GM21737 (cell line): ENCODE measurements at regions not wholly inside any gene's neighbourhood (a gene's known extent, or its start where the extent isn't known, plus 50 kb on each side); places are given as distances from the start of the nearest gene placed in this dataset.

ENCODE experiments used
- ATAC-seq: cut with Tn5 transposase; IDR thresholded peaks from one replicate; pipeline ENCODE4 v1.9.1; 2021; ENCODE audit warnings: mild to moderate bottlenecking, moderate library complexity; ENCODE audit not compliant: unreplicated experiment

DNA sequence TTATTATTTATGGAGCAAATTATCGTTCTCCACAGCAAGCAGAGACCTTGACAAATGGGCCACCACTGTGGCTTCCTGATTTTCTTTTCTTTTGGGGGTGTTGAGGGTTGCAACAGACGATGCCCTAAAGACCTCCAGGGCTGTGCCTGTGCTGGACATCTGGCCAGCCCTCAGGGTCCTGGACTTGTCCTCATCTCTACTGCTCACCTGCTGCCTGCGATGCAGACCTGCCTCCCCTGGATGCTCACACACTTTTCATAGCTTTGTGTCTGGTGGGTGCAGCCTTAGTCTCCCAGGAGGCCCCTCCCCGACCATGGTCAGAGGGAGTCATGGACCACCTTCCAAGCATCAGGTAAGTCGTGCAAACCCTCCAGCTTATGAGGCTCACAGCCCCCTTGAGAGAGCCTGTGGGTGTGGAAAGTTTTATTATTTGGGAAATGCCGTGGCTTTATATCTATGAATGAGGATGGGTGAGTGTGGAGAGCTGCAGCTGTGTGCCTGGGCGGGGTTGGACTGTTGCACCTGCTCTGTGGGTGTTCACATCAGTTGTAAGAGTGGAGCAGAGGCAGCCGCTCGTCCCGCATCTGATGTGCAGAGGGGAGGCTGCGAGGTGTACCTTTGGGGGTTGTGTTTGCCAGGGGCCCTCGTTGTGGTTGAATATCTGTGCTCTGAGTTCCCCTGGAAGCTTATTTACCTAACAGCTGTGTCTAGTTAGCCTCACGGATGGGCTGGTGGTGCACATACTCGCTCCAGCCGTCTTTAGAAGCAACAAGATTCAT, 126.3 kb upstream of the IRX4 start:
- no peak for ATAC-seq

DNA sequence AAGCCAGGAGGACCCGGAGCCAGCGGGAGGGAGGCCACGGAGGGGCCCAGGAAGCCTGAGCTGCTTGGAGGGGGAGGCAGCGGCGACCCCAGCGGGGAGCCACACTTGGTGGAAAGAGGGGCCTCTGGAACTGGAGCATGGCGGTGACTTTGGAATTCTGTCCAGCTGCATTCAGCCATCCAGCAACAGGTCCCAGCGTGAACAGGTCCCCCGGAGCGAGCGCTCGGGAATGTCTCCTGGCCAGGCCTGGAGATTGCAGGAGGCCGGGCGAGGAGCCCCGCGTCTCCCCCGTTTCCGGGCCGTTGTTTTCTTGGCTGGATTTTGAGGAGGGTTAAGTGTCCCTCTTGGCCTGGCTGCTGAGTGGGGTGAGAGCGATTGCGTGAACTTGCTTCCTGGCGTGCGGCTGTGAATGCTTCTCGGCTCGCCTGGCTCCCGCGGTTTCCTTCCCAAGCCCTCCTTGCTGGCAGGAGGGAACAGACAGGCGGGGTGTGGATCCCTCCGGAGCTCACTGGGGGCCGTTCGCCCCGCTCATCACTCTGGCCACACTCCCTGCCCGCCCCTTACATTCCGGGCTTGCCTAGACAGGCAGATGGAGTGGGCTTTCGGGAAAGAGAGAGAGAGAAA, 125.3 kb upstream of the IRX4 start:
- ATAC-seq = no peak

DNA sequence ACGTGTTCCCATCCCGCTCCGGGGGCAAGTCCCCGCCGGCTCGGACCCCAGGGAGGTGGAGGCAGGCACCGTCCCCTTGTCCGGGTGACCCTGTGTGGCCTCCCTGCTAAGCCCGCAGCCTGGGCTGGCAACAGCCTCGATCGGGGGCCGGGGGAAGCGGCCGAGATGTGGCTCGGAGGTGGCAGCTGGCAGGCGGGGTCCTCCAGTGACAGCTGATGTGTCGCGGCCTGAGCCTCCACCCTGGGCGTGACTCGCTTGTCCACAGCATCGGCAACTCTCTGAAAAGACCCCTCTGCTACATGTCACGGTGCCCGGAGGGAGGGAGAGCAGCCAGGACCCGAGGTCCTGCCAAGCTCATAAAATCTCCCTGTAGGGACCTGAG, 124.8 kb upstream of the IRX4 start:
- no peak for ATAC-seq

DNA sequence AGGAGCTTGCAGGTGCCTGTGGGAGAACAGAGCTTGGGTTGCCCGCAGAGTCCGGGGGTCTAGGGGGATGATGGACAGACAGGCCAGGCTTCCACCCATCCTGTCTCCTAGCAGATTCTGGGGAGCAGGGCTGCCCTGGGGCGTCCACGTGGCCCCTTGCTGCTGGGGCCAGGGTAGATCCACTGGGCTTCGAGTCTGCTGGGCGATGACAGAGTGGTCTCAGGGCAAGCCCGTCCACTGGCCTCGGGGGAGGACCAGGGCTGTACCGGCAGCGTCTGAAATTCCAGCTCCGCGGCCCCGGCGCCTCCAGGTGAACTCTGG, 124.2 kb upstream of the IRX4 start:
- no peak for ATAC-seq

DNA sequence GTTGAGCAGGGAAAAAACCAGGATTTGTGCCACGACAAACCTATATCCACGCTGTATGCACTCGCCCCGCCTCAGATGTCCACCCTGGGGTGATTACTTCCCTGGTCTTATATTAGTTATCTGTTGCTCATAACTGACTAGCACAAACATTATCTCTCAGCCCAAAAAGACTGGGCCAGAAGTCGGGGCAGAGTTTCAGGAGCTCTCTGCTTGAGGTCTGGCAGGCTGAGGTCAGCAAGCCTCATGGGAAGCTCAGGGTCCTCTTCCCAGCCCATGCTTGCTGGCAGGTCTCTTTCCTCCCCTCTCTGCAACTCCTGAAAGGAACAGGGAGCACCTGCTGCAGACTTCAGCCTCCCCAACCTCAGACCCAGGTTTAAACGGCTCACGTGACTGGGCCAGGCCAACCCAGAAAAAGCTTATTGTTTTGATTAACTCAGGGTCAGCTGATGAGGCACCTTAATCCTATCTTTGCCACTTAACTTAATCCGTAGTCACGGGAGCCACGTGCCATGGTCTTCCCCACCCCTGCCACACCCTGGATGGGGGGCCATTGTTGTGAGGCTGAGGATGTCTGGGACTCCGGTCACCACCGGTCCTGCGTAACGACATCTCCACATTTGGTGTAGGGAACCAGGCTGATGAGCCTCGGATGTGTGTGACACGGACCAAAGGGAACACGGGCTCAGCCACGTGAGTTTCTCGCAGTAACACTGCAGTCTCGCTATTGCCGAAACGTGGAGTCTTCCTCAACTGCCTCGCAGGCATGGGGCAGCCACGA, 123.7 kb upstream of the IRX4 start:
- no peak for ATAC-seq

DNA sequence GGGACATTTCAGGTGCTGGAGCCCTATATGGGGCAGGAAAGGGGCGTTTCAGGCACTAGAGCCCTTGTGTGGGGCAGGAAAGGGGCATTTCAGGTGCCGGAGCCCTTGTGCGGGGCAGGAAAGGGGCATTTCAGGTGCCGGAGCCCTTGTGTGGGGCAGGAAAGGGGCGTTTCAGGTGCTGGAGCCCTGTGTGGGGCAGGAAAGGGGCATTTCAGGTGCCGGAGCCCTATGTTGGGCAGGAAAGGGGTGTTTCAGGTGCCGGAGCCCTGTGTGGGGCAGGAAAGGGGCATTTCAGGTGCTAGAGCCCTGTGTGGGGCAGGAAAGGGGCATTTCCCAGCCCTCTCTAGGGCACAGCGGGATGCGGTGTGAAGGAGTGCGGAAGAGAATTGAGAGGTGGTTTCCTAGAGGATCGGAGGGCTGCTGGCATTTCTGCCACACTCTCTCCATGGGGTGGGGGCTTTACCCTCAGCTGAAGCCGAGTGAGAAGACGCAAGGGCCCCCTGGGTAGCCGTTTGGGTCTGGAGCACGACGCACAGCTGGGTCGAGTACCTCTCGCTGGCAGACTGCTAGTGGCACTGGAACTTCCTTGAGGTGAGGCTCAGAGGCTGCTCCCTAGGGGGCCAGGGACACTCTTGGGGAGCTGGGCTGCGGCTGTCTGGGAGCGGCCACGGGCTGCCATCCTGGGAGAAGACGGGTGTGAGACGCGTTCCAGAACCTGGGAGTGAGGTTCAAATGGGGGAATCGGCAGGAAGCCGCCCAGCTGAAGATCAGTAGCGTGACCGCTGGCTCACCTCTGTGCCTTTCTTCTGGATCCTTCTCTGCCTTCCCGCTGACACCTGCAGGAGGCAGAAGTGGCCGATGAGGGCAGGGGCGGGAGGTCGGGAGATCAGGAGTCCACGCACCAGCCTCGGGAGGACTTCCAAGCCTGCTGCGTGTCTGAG, 122.6 kb upstream of the IRX4 start:
- ATAC-seq = no peak

DNA sequence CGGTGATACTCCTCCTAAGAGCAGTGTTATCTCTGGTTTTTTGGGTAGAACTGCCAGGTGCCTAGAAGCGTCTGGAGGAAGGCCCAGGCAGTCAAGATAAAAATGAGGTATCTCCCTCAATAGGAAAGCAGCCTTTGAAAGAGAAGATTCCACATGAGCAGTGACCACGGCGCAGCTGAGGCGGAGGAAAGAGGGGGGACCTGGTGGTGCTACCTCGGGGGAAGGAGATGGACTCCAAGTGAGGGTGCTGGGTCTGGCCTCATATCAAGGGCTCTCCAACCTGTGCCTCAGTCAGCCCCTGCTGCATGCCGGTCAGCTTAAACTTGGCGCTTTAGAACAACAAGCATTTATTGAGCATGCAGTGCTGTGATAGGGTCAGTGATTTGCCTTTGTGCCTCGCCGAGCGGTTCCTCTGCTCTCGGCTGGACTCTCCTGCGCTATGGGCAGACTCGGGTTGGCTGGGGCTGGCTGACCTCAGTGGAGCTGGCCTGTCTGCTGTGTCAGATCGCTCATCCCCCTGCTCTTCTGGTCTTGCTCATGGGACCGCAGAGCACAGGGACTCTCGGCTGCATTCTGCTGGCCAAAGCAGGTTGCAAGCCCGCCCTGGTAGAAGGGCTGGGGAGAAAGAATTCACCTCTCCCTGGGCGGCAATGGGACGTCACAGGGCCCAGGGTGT, 121.1 kb upstream of the IRX4 start:
- no peak for ATAC-seq

DNA sequence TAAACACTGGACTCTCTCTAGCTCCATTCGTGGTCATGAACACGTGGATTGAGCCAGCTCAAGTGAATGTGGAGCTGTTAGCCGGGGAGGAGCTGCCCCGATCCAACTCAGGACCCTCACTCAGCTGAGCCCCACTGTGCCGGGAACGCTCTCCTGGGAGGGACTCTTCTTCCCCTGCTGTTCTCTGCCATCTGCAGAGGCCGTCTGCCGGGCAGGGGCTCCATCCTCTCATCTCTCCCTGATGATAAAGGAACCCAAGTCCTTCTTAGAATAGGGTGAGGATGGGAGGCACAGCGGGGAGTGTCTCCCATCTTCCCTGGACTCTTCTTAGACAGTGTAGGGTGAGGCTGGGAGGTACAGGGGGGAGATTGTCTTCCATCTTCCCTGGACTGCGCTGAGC, 120.5 kb upstream of the IRX4 start:
- ATAC-seq = no peak

DNA sequence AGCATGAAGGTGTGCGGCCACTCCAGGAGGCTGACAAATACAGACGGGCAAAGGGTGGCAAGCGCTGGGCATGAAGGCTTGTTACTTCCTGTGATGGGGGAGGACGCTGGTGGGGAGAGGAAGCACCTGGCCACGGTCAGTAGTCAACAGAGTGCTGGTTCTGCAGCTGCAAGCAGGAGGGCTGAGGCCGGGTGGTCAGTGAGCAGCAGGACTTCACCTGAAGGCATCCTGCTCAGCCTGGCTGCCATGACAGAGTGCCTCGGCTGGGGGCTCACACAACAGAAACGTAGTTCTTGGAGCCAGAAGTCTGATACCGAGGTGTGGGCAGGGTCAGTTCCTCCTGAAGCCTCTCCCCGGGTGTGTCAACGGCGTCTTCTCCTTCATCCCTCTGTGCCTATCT, 118.6 kb upstream of the IRX4 start:
- no peak for ATAC-seq

DNA sequence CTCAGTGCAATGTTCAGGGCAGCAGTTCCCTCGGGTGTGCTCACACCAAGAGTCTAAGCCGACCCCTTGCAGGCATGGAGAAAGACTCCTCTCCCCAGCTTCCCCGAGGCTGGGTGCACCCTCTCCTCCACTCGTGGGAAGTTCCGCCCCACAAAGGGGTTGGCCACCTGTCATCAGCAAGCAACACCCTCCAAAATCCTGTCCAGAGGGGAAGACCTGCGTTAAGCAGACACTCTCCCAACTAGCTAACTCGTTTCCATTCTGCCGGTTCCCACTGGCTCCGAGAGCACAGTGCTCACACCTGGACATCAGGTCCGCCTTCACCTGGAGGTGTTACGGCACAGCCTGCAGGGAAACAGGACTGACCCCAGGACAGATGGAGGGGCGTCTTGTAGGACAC, 117.9 kb upstream of the IRX4 start:
- ATAC-seq = no peak

DNA sequence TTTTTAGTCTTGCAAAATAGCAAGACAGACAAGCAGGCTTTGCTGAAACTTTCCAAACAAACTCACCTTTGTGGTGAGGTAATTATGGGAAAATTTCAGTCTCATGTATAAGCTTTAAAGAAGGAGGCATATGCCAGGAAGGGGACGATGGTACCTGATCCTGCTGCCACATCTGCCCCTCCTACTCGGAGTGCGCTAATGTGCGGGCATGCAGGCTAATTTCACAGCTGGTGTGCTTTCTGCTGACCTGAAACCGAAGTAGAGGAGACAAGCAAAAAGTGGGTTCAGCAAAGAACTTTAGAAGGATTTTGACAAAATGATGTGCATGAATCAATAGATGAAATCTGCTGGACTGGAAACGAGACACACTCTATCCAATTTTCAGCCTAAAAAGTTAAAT, 117.1 kb upstream of the IRX4 start:
- no peak for ATAC-seq

DNA sequence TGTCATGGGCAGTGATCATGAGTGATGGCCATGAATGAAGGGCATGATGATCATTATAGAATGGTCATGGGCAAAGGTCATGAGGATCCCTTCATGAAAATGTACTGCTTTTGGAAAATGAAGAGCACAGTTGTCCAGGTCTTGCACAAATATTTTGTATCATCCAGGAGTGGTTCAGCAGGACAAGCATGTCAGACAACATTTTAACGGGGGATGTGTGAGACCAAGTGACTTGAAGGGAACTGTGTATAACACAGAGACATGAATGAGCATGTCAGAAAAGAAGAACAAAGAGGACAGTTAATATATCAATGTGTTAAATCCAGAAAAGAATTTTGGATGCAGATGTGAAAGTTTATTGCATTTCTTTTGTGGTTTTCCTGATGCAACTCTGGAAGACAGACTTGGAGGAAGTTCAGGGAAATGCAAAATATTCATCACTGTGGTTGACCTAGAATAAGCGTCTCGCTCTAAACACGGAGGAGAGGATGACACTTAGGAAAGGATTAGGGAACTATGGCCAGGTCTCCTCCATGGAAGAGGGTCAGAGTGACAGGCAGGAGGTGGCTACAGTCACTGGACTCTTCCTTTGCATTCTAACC, 116.1 kb upstream of the IRX4 start:
- ATAC-seq = no peak

DNA sequence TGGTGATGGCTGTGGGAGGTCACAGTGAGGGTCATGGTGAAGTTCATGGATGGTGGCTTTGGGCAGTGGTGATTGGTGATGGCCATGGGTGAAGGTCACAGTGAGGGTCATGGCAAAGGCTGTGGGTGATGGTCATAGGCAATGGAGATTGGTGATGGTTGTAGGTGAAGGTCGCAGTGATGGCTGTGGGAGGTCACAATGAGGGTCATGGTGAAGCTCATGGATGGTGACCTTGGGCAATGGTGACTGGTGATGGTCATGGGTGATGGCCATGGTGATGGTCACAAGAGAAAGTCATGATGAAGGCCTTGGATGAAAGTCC, 115.6 kb upstream of the IRX4 start:
- no peak for ATAC-seq

DNA sequence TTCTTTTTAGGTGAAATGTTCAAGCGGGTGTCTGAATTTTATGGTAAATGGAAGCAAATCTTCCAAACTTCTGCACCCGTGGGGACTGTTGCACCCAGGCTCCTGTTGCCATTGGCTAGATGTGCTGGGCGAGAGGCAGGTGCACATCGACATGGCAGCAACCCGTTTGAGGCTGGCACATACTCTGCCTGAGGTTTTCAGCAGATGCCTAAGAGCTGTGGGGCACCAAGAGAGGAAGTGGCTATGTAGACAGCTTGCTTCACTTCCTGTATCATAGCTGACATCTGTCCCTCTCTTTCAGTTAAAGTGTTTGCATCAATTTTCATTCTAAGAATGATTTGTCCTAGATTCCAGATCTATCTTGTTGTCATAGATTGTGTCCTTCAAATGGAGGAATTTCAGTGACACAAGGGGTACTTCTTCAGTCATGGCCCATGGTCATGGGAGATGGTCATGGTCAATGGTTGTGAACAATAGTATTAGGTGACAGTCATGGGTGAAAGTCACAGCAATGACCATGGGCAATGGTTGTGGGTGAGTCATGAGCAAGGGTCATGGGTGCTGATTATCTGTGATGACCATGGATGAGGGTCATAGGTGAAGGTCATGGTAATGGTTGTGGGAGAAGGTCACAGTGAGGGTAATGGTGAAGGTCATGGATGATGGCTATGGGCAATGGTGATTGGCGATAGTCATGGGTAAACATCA, 115.1 kb upstream of the IRX4 start:
- no peak for ATAC-seq

DNA sequence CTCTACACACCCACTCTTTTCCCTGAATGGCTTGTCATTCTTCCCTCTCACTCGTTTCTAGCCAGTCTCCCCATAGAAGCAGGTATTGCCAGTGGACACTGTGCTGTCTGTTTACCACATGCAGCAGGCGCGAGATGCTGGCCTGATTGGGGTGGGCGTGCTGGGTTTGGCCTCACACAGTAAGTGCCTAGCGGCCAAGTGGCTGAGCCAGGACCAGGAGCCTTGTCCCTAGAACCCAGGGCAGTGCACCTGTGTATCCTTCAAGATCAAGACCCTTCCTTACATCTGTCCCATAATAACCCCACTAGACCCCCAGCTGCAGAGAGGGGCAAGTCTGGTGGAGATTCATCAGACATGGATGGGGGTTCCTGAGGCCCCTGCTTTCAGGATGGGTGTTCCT, 112.8 kb upstream of the IRX4 start:
- no peak for ATAC-seq

DNA sequence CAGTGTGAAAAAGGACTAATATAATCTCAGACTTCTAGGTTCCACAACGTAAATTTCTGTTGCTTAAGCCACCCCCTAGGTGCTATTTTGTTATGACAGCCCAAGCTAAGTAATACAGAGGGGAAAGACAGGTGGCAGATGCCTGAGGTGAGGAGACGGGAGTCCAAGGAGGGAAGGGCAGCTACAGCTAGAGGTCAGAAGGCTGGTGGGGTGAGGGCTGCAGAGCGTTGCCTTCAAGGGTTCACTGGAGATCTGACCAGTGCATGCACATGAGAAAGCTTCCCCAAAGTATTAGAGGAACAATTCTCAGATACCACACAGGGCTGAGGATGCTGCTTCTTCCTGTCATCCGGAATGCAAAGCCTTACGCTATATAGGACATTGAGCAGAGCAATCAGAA, 104.7 kb upstream of the IRX4 start:
- no peak for ATAC-seq

DNA sequence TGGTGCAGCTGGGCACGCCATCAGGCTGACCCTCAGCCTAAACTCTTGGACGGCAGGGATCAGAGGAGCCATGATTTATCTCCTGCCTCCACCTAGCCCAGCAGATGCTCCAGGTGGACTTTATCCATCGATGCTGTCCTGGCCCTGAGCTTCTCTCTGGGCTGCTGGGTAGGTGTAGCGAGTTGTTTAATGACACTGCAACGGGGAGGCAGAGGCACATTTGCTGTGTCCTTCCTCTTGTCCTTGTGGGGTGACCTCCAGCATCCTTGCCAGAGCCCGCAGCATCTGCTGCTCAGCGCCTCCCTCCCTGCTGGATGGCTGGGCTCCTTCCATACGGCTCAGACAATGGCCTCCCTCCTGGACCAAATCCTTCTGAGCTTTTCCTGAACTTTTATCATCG, 103.1 kb upstream of the IRX4 start:
- no peak for ATAC-seq

DNA sequence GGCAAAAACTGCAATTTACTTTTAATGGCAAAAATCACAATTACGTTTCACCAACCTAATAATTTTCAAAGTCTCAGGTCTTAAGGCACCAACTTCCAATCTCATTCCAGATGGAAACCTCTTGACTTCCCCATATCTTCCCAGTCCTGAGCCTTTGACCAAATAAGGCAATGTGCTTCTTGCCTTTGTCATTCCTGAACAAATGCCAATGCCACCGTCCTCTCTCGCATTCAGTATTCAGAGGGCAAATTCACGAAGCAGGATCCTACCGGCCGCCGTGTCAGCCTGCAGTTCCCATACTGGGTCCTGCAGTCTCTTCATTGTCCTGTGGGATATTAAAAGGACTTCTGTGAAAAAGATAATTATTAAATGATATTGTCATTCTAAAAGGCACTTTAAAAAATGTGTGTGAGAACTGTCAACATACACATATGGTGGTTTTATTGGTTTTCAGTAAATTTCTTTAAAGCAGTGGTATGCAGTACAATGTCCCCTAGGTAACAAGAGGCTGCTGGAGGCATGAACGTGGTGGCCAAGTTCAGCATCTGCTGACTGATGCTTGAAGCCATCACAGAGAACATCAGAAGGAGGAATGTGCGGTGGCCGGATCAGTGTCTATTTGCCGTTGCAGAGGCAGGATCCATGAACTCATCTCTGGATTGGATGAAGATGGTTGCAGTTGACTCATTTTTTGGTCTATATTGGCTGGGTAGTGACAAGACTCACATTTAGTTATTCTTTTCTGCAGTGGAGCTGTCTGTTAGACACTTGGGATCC, 101.4 kb upstream of the IRX4 start:
- no peak for ATAC-seq

DNA sequence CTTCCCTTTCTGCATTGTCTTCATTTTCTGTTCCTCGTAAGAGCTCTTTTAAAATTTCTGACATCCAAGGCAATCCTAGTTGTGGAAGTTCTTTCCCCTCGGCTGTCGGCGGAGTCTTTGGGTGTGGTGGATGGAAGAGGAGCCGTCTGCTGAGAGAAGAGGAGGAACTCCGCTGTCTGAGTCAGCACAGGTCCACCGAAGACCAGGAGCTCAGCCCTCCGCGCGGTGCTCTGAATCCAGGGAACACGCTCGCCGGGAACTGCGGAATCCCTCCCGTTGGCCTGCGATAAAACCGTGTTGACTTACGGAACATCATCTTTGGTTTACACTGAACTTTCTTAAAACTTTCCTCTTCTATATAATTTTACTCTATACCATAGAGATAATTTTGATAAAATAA, 100.7 kb upstream of the IRX4 start:
- no peak for ATAC-seq
